Stimulated activated naive CD4-positive, alpha-beta T cell treated with Interleukin-2 at 50 U/mL for 16 hours (primary cell): ENCODE measurements at regions not wholly inside any gene's neighbourhood (a gene's known extent, or its start where the extent isn't known, plus 50 kb on each side); places are given as distances from the start of the nearest gene placed in this dataset.

ENCODE experiments used
- DNase-seq: peaks from one replicate; lab custom pipeline; 2025; lab: John Stamatoyannopoulos, UW

GRCh38 chr1:110765640-110766335 is 91.0 kb upstream of the KCNA3 start:
- peak; percentile 15 for DNase-seq

DNA sequence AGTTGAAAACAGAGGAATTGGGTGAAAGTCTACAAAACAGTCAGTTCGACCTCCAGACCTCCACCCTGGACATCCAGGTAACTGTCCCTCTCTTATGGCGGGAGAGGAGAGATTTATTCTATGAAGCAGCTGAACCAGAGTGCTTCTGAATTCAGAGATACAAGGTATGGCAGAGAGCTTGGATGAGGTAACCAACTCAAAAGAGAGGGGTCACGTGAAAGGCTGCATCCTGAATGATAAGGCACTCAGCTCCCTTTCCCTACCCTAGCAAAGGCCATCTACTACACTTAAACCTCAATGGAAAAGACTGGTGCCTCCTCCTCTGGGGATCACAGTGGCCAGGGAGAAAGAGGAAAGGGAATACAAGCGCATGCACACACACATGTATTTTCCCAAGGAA is 88.4 kb upstream of the KCNA3 start:
- DNase-seq, result no peak

- no peak for DNase-seq
Measured at GRCh38 chr1:110760321-110760720, 85.6 kb upstream of the KCNA3 start.

DNA sequence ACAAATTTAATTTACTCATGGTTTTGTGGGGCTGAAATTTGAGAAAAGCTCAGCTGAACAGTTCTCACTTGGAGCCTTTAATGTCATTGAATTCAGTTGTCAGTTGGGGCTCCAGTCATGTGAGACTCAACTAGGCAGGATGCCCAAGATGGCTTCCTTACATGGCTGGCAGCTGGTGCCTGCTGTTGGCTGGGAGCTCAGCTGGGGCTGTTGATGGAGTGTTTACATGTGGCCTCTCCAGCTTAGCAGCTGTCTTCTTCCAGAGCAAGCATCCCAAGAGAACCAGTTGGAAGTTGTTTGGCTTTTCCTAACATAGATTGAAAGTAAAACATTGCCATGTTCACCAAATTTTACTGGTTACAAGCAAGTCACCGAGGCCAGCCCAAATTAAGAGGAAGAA is 81.8 kb upstream of the KCNA3 start:
- no peak for DNase-seq

DNA sequence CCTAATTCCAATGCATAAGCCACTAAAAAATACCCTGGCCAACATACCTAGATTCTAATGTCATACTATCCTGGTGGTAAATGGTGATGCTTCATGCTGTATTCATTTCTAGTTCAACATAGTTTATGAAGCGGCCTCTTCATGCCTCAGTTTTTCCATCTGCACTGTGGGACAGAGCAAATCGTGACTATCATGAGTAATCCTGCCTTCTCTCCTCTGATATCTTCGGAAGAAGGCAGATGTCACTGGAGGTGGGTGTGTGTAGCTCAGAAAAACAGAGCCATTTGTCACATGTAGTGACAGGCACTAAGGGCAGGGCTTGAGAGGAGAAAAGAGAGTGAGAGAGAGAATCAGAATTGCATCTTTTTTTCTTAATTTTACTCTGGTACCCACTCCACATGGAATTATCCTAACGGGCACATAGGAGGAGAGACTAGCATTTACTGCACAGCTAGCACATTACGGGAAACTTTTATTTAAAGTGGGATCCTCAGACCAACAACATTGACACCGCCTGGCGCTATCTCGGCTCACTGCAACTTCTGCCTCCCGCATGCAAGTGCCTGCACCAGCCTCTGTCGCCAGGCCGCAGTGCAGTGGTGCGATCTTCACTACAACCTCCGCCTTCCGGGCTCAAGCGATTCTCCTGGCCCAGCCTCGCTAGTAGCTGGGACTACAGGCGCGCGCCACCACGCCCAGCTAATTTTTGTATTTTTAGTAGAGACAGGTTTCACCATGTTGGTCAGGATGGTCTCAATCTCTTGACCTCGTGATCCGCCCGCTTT is 78.4 kb upstream of the KCNA3 start:
- no peak for DNase-seq

- no peak for DNase-seq
Measured at GRCh38 chr1:110750562-110750961, 75.8 kb upstream of the KCNA3 start.

- DNase-seq, result no peak
Measured at GRCh38 chr1:110749960-110750359, 75.2 kb upstream of the KCNA3 start.

GRCh38 chr1:110746644-110747259 is 72.0 kb upstream of the KCNA3 start:
- DNase-seq, result peak; percentile 50

- DNase-seq, result no peak
Measured at GRCh38 chr1:110743397-110743796, 68.7 kb upstream of the KCNA3 start.

- DNase-seq, result no peak
Measured at GRCh38 chr1:110736900-110737605, 62.3 kb upstream of the KCNA3 start.

GRCh38 chr1:110734133-110734680 is 59.5 kb upstream of the KCNA3 start:
- no peak for DNase-seq

- no peak for DNase-seq
Measured at GRCh38 chr1:110731529-110731928, 56.8 kb upstream of the KCNA3 start.

- DNase-seq, result no peak
Measured at GRCh38 chr1:110728388-110729001, 53.8 kb upstream of the KCNA3 start.

- no peak for DNase-seq
Measured at GRCh38 chr1:110727246-110727645, 52.5 kb upstream of the KCNA3 start.

DNA sequence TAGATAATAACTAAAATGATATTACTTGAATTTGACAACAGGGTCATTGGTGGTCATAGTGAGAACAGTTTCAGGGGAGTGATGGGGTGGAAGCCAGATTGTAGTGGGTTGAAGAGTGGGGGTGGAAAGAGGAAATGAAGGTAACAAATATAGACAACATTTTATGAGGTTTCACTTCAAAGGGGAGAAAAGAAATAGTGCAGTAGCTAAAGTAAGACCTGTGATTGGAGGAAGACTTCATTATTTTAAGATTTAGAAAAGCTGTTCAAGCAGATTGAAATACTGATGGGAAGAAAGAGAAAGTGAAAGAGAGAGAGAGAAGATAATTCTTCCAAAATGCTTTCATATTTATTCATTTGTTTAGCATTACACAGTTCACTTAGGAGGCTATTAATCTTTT is 52.0 kb upstream of the KCNA3 start:
- DNase-seq, result no peak
